Adrenal gland (tissue), 5 donors: ENCODE measurements at regions not wholly inside any gene's neighbourhood (a gene's known extent, or its start where the extent isn't known, plus 50 kb on each side); places are given as distances from the start of the nearest gene placed in this dataset.

Experiments
- POLR2A ChIP-seq, 2 donors: fragments of 450-650 bp; IDR thresholded peaks; one replicate each; pipeline ENCODE4 v1.6.1; 2017; ENCODE audit warnings: antibody characterized with exemption in 2 of 2, mild to moderate bottlenecking in 2 of 2, moderate library complexity in 1 of 2
- TF ChIP-seq, protein P1 (sequence below), 6 experiments: fragments of 450-650 bp in 4 of 6; fragments of 200-600 bp in 2 of 6; sonication (generic) in 1 of 6; IDR thresholded peaks; 1 replicate in 5 of 6; 2 replicates in 1 of 6; pipeline versions ENCODE4 v1.5.1 to v1.8.0; 2016 to 2021; ENCODE audit warnings: antibody characterized with exemption in 6 of 6, mild to moderate bottlenecking in 2 of 6, moderate library complexity in 1 of 6
- donor health status: DM: no; HTN: no; CAD: no.

DNA sequence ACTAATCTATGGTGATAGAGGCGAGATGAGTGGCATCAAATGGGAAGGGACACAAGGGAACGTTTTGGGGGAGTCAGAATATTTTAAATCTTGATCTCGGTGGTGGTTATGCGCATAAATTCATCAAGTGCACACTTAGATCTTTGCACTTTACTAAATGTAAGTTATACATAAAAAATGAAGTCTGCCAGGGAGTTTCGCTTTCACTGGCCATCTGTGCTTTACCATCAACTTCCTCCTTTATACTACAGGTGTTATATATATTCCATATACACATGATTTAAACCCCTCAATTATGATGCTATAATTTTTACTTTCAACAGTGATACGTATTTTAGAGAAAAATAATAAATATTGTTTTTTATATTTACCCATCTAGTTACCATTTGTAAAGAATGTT is 97.6 kb upstream of the AKIRIN2 start:
- no peak for TF ChIP-seq POLR2A (IDR thresholded peaks at IDR 0.05)
- TF ChIP-seq, protein P1, sequence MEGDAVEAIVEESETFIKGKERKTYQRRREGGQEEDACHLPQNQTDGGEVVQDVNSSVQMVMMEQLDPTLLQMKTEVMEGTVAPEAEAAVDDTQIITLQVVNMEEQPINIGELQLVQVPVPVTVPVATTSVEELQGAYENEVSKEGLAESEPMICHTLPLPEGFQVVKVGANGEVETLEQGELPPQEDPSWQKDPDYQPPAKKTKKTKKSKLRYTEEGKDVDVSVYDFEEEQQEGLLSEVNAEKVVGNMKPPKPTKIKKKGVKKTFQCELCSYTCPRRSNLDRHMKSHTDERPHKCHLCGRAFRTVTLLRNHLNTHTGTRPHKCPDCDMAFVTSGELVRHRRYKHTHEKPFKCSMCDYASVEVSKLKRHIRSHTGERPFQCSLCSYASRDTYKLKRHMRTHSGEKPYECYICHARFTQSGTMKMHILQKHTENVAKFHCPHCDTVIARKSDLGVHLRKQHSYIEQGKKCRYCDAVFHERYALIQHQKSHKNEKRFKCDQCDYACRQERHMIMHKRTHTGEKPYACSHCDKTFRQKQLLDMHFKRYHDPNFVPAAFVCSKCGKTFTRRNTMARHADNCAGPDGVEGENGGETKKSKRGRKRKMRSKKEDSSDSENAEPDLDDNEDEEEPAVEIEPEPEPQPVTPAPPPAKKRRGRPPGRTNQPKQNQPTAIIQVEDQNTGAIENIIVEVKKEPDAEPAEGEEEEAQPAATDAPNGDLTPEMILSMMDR (IDR thresholded peaks at IDR 0.05): no peak
